ACC112 (cell line): ENCODE measurements at regions not wholly inside any gene's neighbourhood (a gene's known extent, or its start where the extent isn't known, plus 50 kb on each side); places are given as distances from the start of the nearest gene placed in this dataset.

Experiments used
- H2AFZ ChIP-seq: fragments of 200-600 bp; sonication (generic); one replicate; pipeline ENCODE4 v1.6.0; 2017; ENCODE audit warnings: antibody characterized with exemption, low read length; ENCODE audit not compliant: unreplicated experiment
- H3K27ac ChIP-seq: fragments of 200-600 bp; sonication (generic); 2 replicates; pipeline ENCODE4 v1.5.1; 2014; ENCODE audit warnings: low read depth, mild to moderate bottlenecking, antibody characterized with exemption, low read length, moderate library complexity
- H3K27me3 ChIP-seq: fragments of 200-600 bp; sonication (generic); 2 replicates; pipeline ENCODE4 v1.6.1; 2014; ENCODE audit warnings: mild to moderate bottlenecking, antibody characterized with exemption, low read length, moderate library complexity, mixed read lengths; ENCODE audit not compliant: insufficient read depth
- H3K36me3 ChIP-seq: fragments of 200-600 bp; sonication (generic); 2 replicates; pipeline ENCODE4 v1.6.1; 2016; ENCODE audit warnings: mild to moderate bottlenecking, antibody characterized with exemption, low read length, moderate library complexity, mixed read lengths; ENCODE audit not compliant: insufficient read depth
- H3K4me1 ChIP-seq: fragments of 200-600 bp; sonication (generic); one replicate; pipeline ENCODE4 v1.6.1; 2016; ENCODE audit warnings: low read length, mixed read lengths; ENCODE audit not compliant: insufficient read depth, unreplicated experiment, control insufficient read depth
- H3K4me3 ChIP-seq: fragments of 200-600 bp; sonication (generic); 2 replicates; pipeline ENCODE4 v1.5.1; 2014; ENCODE audit warnings: mild to moderate bottlenecking, low read depth, low read length
- H3K79me2 ChIP-seq: fragments of 200-600 bp; sonication (generic); one replicate; pipeline ENCODE4 v1.6.0; 2016; ENCODE audit warnings: low read length; ENCODE audit not compliant: control insufficient read depth, unreplicated experiment, insufficient read depth

DNA sequence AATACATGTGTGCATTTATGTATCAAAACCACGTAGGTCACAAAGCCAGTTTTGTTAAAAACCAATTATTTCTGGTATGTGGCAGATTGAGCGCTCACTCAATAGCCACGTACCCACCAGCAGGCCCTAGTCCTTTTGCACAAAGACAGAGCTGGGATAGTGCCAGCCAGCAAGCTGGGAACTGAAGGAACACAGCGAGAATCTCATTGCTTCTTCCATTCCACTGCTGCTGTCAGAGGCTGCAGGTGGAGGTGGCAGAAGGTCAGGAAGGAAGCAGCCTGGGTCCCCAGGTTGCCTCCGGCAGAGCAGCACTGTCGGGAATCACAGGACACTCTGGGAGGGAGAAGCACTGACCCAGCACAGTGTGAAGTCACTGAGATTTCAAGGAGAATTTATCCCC, 385.5 kb upstream of the PFKP start:
- Histone ChIP-seq H2AFZ (no peak overlapping the region), H3K36me3 (no peaks in the 10 kb centered on the region), H3K4me3 (no peak overlapping the region), H3K4me1 (no peaks in the 10 kb centered on the region), H3K27me3 (no peaks in the 10 kb centered on the region), H3K79me2 (no peaks in the 10 kb centered on the region), H3K27ac (no peak overlapping the region)

DNA sequence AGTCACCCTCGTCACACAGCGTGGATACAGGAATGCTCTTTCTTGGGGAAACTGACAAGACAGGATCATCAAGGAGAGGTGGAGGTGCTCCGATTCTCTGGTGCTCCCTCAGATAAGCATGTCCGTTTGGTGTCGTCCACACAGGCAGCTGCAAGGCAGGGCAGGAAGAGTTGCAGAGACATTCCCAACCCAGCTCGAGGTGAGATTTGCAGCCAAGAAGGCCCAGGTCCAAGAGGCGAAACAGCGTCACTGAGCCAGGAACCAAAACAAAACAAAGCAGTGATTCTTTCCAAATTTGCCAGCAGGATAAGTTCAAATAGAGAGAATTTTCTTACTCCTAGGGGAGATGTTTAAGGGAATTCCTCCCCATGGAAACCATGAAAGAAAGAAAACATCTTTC, 386.5 kb upstream of the PFKP start:
- no peak overlapping the region for H2AFZ ChIP-seq
- H3K27me3 ChIP-seq, result no peaks in the 10 kb centered on the region
- no peaks in the 10 kb centered on the region for H3K4me1 ChIP-seq
- H3K4me3 ChIP-seq, result no peak overlapping the region
- no peaks in the 10 kb centered on the region for H3K36me3 ChIP-seq
- no peaks in the 10 kb centered on the region for H3K79me2 ChIP-seq
- no peak overlapping the region for H3K27ac ChIP-seq

DNA sequence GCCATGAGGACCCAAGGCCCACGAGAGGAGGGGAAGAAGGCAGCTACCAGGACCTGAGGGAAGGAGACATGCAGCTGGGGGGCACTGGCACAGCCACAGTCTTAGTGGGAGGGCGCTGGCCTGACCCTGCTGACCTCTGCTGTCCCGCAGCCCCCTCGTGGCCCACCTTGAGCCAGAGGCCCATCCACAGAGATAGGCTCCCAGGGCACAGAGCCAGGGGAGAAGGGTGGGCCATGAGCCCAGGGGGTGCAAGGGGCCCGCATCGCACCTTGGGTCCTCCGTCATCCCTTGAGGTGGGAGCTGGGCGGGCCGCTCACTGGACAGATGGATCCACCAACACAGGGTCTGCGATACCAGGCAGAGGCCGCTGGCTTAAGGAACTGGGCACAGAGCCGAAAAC, 387.7 kb upstream of the PFKP start:
- no peaks in the 10 kb centered on the region for H3K79me2 ChIP-seq
- H3K36me3 ChIP-seq, result no peaks in the 10 kb centered on the region
- no peaks in the 10 kb centered on the region for H3K4me1 ChIP-seq
- no peaks in the 10 kb centered on the region for H3K27me3 ChIP-seq
- H2AFZ ChIP-seq, result no peak overlapping the region
- H3K27ac ChIP-seq, result no peak overlapping the region
- H3K4me3 ChIP-seq, result no peak overlapping the region

DNA sequence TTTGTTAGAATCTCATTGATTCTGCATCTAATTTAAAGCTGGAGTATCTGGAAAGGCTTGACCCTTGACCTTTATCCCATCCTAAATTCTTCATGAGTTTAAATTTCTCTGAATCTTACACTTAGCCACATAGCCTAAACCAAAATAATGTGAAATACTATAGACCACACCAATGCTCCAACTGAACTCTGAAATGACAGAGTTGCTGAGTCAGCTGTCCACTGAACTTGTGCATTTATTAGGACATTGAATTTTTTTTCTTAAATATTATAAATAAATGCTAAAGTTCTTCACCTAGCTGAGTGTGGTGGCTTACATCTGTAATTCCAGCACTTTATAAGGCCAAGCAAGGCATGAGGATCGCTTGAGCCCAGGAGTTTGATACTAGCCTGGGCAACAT, 390.9 kb upstream of the PFKP start:
- no peaks in the 10 kb centered on the region for H3K36me3 ChIP-seq
- no peak overlapping the region for H2AFZ ChIP-seq
- H3K27ac ChIP-seq, result no peak overlapping the region
- H3K79me2 ChIP-seq, result no peaks in the 10 kb centered on the region
- no peak overlapping the region for H3K4me3 ChIP-seq
- H3K4me1 ChIP-seq, result no peaks in the 10 kb centered on the region
- H3K27me3 ChIP-seq, result no peaks in the 10 kb centered on the region

DNA sequence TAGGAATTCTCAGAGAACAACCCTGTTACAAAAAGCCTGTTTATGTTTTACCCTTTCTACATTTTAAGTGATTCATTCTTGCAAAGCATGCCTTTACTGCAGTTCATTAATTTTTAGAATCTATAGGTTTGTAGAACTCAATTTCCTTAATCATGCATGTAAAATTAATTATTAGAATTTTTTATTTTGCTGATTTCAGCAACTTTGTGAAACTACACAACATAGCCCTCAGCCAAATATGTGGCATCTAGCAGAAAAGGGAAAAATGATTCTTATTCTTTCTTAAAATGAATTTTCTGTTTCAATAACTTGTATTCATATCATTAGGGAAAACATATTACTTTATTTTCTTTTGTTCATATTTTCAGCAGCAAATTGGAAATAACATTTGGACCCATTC, 392.9 kb upstream of the PFKP start:
- Histone ChIP-seq H3K79me2 (no peaks in the 10 kb centered on the region), H3K4me3 (no peak overlapping the region), H2AFZ (no peak overlapping the region), H3K27me3 (no peaks in the 10 kb centered on the region), H3K4me1 (no peaks in the 10 kb centered on the region), H3K36me3 (no peaks in the 10 kb centered on the region), H3K27ac (no peak overlapping the region)

DNA sequence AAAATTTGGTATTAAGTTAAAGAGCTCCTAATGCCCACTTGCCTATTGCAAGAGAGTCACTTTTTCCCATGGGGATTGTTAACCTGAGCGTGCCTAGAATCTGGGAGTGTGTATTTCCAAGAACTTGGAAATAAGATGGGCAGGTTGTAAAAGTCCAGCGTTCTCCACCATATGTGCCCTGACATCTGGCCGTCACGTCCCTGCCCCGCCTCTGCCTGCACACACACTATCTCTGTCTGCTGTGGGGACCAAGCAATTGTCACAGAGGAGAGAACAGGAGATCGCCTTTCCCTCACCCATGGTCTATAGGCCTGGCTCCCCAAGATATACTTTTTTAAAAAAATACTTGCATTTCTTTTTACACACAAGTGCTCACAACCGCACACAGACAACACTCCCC, 396.5 kb upstream of the PFKP start:
- Histone ChIP-seq H3K27me3 (no peaks in the 10 kb centered on the region), H3K4me1 (no peaks in the 10 kb centered on the region), H3K79me2 (no peaks in the 10 kb centered on the region), H2AFZ (no peak overlapping the region), H3K36me3 (no peaks in the 10 kb centered on the region), H3K27ac (no peak overlapping the region), H3K4me3 (no peak overlapping the region)

DNA sequence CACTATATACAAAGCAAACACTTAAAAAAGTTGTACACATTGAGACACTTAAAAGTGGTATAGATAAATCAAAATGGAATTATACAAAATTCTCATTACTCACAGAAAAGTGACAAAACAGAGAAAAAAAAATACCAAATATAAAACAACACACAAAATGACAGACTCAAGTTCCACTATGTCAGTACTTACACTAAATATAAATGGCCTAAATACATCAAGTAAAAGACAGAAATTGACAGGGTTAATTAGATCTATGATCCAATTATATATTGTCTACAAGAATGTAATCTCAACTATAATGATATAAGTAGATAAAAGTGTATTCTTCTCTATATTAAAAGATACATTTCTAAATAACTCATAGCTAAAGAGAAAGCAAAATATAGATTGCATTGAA, 401.6 kb upstream of the PFKP start:
- H2AFZ ChIP-seq, result no peak overlapping the region
- no peaks in the 10 kb centered on the region for H3K4me1 ChIP-seq
- H3K27me3 ChIP-seq, result no peaks in the 10 kb centered on the region
- H3K79me2 ChIP-seq, result no peaks in the 10 kb centered on the region
- no peaks in the 10 kb centered on the region for H3K36me3 ChIP-seq
- H3K27ac ChIP-seq, result no peak overlapping the region
- H3K4me3 ChIP-seq, result no peak overlapping the region

DNA sequence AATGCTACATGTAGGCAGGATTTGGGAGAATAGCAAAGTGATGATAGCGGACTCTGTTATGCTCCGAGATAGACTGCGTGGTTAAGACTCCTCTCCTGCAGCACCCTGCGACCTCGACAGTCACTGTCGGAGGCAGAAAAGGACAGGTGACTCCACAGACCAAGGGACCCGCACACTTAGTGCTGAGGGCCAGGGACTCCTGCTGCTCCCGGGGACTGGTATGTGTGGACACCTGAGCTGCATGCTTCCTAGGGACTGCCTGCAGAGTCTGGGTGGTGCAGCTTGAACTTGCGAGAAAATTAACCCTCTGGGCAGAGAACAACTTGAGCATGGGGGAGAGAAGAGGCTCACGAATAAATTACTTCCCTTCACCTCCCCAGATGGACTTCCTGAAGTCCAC, 407.1 kb upstream of the PFKP start:
- Histone ChIP-seq H2AFZ (no peak overlapping the region), H3K4me3 (no peak overlapping the region)

DNA sequence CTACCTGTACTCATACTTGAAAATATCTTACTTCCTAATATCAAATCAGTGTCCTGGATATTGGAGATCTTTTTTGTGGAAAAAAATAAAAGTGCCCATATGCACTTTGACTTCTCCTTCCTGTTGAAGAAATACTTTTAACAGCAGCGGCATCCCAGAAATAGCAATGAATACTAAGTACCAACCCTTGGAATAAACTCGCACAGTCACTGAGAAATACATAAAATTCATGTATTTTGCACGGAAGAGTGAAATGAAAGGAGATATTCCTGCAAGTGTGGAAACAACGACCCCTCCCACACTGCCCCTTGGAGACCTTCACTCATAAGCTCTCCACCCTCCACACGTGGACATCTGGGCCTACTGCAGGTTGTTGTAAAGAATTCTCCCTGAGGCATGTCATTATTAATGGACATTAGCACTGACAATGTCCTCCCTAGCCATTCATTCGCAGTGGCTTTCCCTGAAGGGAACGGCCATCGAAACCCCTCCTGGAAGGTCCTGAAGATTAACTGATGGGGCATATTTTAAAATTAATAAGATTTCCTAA, 407.6 kb upstream of the PFKP start:
- Histone ChIP-seq H3K4me1 (no peaks in the 10 kb centered on the region), H3K4me3 (no peak overlapping the region), H3K36me3 (no peaks in the 10 kb centered on the region), H3K27me3 (no peaks in the 10 kb centered on the region), H2AFZ (no peak overlapping the region), H3K27ac (no peak overlapping the region), H3K79me2 (no peaks in the 10 kb centered on the region)

More for the DNA sequence above, 407.1 kb upstream of the PFKP start:
- H3K4me1 ChIP-seq, result no peaks in the 10 kb centered on the region
- no peaks in the 10 kb centered on the region for H3K27me3 ChIP-seq
- no peak overlapping the region for H3K27ac ChIP-seq
- no peaks in the 10 kb centered on the region for H3K79me2 ChIP-seq
- H3K36me3 ChIP-seq, result no peaks in the 10 kb centered on the region

DNA sequence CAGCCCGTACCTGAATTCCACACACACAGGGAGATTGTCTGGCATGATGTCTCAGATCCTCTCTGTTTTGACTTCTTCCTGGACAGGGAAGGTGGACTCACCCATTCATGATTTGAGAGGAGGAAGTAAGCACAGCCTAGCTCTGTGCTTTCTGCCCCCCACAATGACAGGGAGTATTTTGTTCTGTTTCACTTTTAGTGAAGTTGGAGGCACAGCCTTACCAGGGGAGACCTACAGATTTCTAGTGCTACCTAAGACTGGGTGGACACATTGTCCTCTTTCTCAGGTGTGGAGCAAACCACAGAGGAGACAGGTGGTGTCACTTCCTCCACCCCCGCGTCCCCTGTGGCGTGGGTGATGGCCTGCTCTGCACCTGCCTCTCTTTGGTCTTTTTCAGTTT, 408.6 kb upstream of the PFKP start:
- Histone ChIP-seq H3K79me2 (no peaks in the 10 kb centered on the region), H3K4me3 (no peak overlapping the region), H3K27ac (no peak overlapping the region), H3K27me3 (no peaks in the 10 kb centered on the region), H2AFZ (no peak overlapping the region), H3K4me1 (no peaks in the 10 kb centered on the region), H3K36me3 (no peaks in the 10 kb centered on the region)

DNA sequence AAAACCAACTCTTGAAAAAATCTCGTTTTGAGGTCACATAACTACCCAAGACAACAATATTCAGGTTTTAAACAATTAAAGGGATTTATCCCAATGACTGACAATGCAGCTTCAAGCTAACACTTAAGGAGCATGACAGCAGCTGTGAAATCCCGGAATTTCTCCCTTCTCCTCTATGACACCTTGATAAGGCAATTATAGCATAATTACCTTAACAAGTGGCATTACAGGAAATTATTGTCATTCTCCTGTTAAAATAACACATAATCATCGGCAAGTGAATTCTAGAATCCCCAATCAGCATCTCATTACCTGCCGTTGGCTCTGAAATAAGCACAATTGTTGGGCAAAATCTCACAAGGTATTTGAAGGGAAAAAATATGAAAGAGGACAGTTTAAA, 417.0 kb upstream of the PFKP start:
- H3K36me3 ChIP-seq, result no peaks in the 10 kb centered on the region
- H3K4me1 ChIP-seq, result no peaks in the 10 kb centered on the region
- H3K4me3 ChIP-seq, result no peak overlapping the region
- H3K27me3 ChIP-seq, result no peaks in the 10 kb centered on the region
- H3K79me2 ChIP-seq, result no peaks in the 10 kb centered on the region
- no peak overlapping the region for H3K27ac ChIP-seq
- no peak overlapping the region for H2AFZ ChIP-seq
